ENCODE measurements at regions not wholly inside any gene's neighbourhood (a gene's known extent, or its start where the extent isn't known, plus 50 kb on each side); places are given as distances from the start of the nearest gene placed in this dataset.

DNA sequence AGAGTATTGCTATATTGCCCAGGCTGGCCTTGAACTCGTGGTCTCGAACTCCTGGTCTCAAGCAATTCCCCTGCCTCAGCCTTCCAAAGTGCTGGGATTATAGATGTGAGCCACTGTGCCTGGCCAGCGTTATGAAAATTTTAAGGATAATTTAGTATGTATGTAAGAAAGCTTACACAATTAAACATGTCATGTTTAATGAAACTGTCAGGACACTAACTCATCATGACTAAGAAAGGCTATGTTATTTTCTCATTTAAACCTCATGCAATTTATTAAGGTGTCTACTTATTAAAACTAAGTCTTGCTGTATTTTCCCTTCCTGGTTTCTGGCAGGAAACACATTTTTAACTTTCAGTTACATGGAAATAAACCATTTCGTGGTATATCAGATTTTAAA is 106.8 kb upstream of the ATP10A start:
- POLR2A ChIA-PET: no interaction called here
- TF ChIP-seq, protein P1, sequence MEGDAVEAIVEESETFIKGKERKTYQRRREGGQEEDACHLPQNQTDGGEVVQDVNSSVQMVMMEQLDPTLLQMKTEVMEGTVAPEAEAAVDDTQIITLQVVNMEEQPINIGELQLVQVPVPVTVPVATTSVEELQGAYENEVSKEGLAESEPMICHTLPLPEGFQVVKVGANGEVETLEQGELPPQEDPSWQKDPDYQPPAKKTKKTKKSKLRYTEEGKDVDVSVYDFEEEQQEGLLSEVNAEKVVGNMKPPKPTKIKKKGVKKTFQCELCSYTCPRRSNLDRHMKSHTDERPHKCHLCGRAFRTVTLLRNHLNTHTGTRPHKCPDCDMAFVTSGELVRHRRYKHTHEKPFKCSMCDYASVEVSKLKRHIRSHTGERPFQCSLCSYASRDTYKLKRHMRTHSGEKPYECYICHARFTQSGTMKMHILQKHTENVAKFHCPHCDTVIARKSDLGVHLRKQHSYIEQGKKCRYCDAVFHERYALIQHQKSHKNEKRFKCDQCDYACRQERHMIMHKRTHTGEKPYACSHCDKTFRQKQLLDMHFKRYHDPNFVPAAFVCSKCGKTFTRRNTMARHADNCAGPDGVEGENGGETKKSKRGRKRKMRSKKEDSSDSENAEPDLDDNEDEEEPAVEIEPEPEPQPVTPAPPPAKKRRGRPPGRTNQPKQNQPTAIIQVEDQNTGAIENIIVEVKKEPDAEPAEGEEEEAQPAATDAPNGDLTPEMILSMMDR (IDR thresholded peaks at IDR 0.05; ENCODE audit: control extremely low read depth, extremely low read depth, low read depth, missing control alignments): no peak
- DNase-seq (ENCODE audit: extremely low spot score): no peak
- CTCF ChIA-PET: interaction anchor here (1.3 kb wide), 1 partner anchor 9 kb away, joined by 3 read pairs; no protein-coding TSS in a partner anchor

DNA sequence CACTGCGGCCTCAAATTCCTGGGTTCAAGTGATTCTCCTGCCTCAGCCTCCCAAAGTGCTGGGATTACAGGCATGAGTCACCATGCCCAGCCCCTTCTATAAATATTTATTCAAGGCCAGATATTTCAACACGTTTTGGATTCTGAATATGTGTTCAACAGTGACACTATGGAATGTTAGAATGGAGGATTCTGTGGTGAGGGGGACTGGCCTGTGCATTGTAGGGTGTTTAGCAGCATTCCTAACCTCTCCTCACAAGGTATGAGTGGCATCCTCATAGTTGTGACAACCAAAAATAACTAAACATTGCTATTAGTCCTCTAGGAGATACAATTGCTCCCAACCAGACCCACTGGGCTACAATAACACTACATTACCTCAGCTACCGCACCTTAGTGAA is 104.0 kb upstream of the ATP10A start:
- ChIA-PET CTCF (no interaction called here), POLR2A (no interaction called here)
- TF ChIP-seq, protein P1 (IDR thresholded peaks at IDR 0.05; ENCODE audit: control extremely low read depth, extremely low read depth, low read depth, missing control alignments): no peak
- no peak for DNase-seq (ENCODE audit: extremely low spot score)

DNA sequence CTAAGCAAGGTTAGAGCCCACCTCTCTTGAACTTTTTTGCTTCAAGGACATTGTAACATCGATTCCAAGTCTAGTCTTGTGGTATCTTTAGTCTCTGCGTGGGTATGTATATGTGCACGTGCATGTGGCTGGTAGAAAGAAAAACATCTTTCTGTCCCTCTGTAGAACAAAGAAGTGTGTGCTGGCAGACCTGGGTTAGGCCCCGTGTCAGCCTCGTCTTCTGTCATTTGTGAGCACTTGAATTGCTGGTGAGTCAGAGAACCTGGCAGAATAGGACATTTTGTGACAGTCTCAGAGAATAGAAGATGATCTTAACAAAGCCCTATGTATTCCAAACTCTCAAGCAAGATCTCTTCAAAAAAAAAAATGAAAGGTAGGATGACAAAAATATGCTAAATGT is 102.2 kb upstream of the ATP10A start:
- CTCF ChIA-PET: no interaction called here
- DNase-seq (ENCODE audit: extremely low spot score): no peak
- TF ChIP-seq, protein P1 (IDR thresholded peaks at IDR 0.05; ENCODE audit: control extremely low read depth, extremely low read depth, low read depth, missing control alignments): no peak
- POLR2A ChIA-PET: no interaction called here

DNA sequence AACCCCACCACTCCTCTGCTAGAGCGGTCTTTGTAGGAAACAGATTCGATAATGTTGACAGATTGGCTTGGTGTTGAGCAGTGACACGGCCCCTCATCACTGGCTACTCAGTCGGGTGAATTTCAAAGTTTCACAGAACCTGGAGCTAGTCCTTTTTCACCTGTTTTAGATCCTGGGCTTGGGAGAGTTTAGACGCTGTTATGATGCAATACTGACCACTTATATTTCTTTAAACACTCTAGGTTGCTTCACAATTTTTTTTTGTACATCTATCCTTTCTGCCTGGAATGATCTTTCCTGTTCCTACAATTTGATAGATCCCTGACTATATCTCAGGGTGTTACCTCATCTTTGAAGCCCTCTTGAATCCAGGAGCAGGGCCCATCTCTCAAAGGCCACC is 97.1 kb upstream of the ATP10A start:
- DNase-seq (ENCODE audit: extremely low spot score): no peak
- ChIA-PET POLR2A (no interaction called here), CTCF (no interaction called here)
- TF ChIP-seq, protein P1 (IDR thresholded peaks at IDR 0.05; ENCODE audit: control extremely low read depth, extremely low read depth, low read depth, missing control alignments): no peak

DNA sequence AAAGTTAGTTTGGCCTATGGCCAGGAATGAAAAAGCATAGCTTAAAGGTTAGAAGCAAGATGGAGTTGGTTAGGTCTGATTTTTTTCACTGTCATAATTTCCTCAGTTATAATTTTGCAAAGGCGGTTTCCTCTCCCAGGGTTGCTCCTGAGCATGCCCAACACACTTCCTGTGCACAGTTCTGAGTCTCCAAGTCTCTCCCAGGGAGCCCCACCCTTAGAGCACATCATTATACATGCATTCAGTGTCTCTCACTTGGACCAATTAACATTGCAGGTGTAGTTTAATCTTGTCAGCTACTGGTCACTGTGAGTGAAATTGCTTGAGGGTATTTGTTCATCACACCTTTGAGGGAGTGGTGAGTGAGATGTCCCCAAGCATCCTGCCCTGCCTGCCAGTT is 96.0 kb upstream of the ATP10A start:
- POLR2A ChIA-PET: interaction anchor here (0.6 kb wide), 1 partner anchor 1292 kb away, joined by 3 read pairs; no protein-coding TSS in a partner anchor
- TF ChIP-seq, protein P1 (IDR thresholded peaks at IDR 0.05; ENCODE audit: control extremely low read depth, extremely low read depth, low read depth, missing control alignments): no peak
- no peak for DNase-seq (ENCODE audit: extremely low spot score)
- CTCF ChIA-PET: no interaction called here

DNA sequence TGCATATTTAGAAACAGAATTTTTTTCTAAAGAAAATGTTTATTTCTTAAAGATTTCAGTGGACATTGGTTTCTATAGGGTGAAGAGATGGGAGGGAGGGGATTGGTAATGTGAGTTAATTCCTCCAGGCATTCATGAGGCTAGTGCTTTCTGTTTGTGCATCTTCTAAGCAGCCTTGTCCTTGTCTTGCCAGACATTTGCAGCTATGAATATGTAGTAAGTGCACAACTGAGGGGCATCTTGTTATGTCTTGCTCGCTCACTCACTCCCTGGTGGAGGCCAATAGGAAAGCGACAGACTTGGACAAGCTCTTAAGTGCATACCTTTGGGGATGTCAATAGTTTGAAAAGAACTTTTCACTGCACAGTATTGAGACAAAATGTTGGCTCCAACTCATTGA is 92.5 kb upstream of the ATP10A start:
- no peak for DNase-seq (ENCODE audit: extremely low spot score)
- ChIA-PET POLR2A (no interaction called here), CTCF (no interaction called here)
- TF ChIP-seq, protein P1 (IDR thresholded peaks at IDR 0.05; ENCODE audit: control extremely low read depth, extremely low read depth, low read depth, missing control alignments): no peak

DNA sequence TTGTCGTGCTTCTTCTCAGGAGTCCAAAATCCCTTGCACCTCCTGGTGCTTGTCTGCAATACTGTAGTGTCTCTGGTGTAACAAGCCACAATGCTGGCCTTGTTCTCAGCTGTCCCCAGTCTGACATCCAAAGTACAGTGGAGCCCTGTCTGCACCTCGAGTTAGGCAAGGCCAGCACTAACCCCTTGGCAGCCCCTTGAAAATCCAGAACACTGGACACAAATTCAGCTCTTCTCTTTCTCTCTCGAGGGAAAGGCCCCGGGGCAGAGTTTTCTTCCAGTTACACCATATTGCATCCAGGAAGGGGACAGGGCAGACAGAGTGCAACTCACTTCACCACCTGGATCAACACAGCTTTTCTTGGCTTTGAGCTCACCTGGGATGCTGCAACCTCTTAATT is 91.3 kb upstream of the ATP10A start:
- ChIA-PET POLR2A (no interaction called here), CTCF (interaction anchor here (1.7 kb wide), 1 partner anchor 8 kb away, joined by 3 read pairs; no protein-coding TSS in a partner anchor)
- TF ChIP-seq, protein P1 (IDR thresholded peaks at IDR 0.05; ENCODE audit: control extremely low read depth, extremely low read depth, low read depth, missing control alignments): no peak
- no peak for DNase-seq (ENCODE audit: extremely low spot score)
